ENCODE measurements at regions not wholly inside any gene's neighbourhood (a gene's known extent, or its start where the extent isn't known, plus 50 kb on each side); places are given as distances from the start of the nearest gene placed in this dataset.

DNA sequence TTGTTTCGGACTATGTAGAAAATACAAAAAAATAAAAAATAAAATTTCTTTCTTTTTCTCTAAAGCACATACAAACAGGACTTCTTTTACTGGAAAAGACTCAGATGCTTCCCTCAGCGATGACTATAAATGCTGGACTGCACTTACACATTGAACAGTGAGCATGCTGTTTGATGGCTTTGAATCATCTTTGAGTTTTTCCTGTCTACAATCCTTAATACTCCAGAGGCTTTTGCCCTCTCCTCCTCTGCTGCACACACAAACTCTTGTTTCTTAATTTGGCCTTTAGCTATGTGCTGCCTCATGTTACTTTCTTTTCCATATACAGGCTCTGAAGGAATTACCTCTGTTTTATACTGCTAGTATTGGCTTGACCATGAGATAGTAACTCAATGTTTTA is 575.1 kb downstream of the EPHA3 start:
- TF ChIP-seq EP300 (IDR thresholded peaks at IDR 0.05) (no peak), POLR2A (IDR thresholded peaks at IDR 0.05) (no peak), POLR2AphosphoS5 (IDR thresholded peaks at IDR 0.05) (no peak)
- TF ChIP-seq, protein P1, sequence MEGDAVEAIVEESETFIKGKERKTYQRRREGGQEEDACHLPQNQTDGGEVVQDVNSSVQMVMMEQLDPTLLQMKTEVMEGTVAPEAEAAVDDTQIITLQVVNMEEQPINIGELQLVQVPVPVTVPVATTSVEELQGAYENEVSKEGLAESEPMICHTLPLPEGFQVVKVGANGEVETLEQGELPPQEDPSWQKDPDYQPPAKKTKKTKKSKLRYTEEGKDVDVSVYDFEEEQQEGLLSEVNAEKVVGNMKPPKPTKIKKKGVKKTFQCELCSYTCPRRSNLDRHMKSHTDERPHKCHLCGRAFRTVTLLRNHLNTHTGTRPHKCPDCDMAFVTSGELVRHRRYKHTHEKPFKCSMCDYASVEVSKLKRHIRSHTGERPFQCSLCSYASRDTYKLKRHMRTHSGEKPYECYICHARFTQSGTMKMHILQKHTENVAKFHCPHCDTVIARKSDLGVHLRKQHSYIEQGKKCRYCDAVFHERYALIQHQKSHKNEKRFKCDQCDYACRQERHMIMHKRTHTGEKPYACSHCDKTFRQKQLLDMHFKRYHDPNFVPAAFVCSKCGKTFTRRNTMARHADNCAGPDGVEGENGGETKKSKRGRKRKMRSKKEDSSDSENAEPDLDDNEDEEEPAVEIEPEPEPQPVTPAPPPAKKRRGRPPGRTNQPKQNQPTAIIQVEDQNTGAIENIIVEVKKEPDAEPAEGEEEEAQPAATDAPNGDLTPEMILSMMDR (IDR thresholded peaks at IDR 0.05), result no peak
